Left cardiac atrium (tissue), 4 donors: ENCODE measurements at regions not wholly inside any gene's neighbourhood (a gene's known extent, or its start where the extent isn't known, plus 50 kb on each side); places are given as distances from the start of the nearest gene placed in this dataset.

ENCODE experiments used
- ATAC-seq, 2 donors: fragments of 200-7000 bp; cut with Tn5 transposase; one replicate each; pipeline ENCODE4 v1.9.1; 2020; ENCODE audit warnings: mild to moderate bottlenecking in 2 of 2, moderate library complexity in 2 of 2
- DNase-seq: peaks from one replicate; pipeline ENCODE4 v3.0.0-alpha.2; 2020
- intact Hi-C, 2 donors: fragments of 100-400 bp; cut with DNase I; formaldehyde crosslinking; loops; one replicate each; pipeline versions ENCODE4 v1.14.1 to v1.15.1; 2022 to 2023
- donor health status: DM: no; HTN: yes; CAD: no.
- donor health status: DM: no; HTN: yes; CAD: no; lungs with severe emphysema.
- donor health status: DM: yes; HTN: yes; CAD: no.
- donor health status: Dilated cardiomyopathy.

GRCh38 chr11:86132667-86133249 lies 63.9 kb upstream of the PICALM start:
- no peak for DNase-seq
- ATAC-seq, result no peak
- intact Hi-C loops, result no loop called here

- intact Hi-C loops, result no loop called here
- ATAC-seq, result no peak
- DNase-seq, result no peak
Observed at GRCh38 chr11:86129740-86130540, 61.1 kb upstream of the PICALM start.

GRCh38 chr11:86128914-86129313 lies 60.0 kb upstream of the PICALM start:
- intact Hi-C loops, result no loop called here
- no peak for DNase-seq
- no peak for ATAC-seq

GRCh38 chr11:86126862-86127261 lies 58.0 kb upstream of the PICALM start:
- intact Hi-C loops, result no loop called here
- DNase-seq (no peak), ATAC-seq (no peak)

GRCh38 chr11:86124251-86125233 lies 55.7 kb upstream of the PICALM start:
- ATAC-seq (no peak), DNase-seq (no peak)
- intact Hi-C loops, result no loop called here

- intact Hi-C loops, result no loop called here
- DNase-seq (no peak), ATAC-seq (no peak)
Observed at GRCh38 chr11:86122773-86123172, 53.9 kb upstream of the PICALM start.

- intact Hi-C loops, result no loop called here
- DNase-seq (no peak), ATAC-seq (no peak)
Observed at GRCh38 chr11:86120807-86121206, 51.9 kb upstream of the PICALM start.

- ATAC-seq (no peak), DNase-seq (no peak)
- intact Hi-C loops, result no loop called here
Observed at GRCh38 chr11:86119906-86120305, 51.0 kb upstream of the PICALM start.

- intact Hi-C loops, result no loop called here
- no peak for DNase-seq
- ATAC-seq, result peak; percentile 67 to 78
Observed at GRCh38 chr11:86119077-86119476, 50.2 kb upstream of the PICALM start.
